ENCODE measurements at regions not wholly inside any gene's neighbourhood (a gene's known extent, or its start where the extent isn't known, plus 50 kb on each side); places are given as distances from the start of the nearest gene placed in this dataset.

- Histone ChIP-seq H3K4me2 (ENCODE audit: low read length) (peak overlapping the region; percentile 40), H3K27me3 (ENCODE audit: insufficient read depth, low read depth, low read length) (no peaks in the 10 kb centered on the region), H3K27ac (ENCODE audit: low read length) (peak overlapping the region; percentile 92), H3K4me3 (ENCODE audit: low read length) (peak overlapping the region; percentile 32), H4K20me1 (ENCODE audit: insufficient read depth) (no peaks in the 10 kb centered on the region), H2AFZ (ENCODE audit: low read depth, low read length) (no peak overlapping the region), H3K9me3 (ENCODE audit: low read length) (no peaks in the 10 kb centered on the region), H3K9ac (ENCODE audit: low read length) (peak overlapping the region; percentile 56), H3K79me2 (replicated peaks; ENCODE audit: insufficient read depth, low read length) (no peaks in the 10 kb centered on the region), H3F3A (ENCODE audit: insufficient read depth, low read length, poor library complexity, severe bottlenecking) (peaks cover 5% of the 10 kb centered on the region), H3K36me3 (ENCODE audit: insufficient read depth, low read length) (no peaks in the 10 kb centered on the region), H3K9me2 (ENCODE audit: insufficient read depth, low read length) (no peaks in the 10 kb centered on the region)
- TF ChIP-seq EP300 (conservative IDR thresholded peaks at IDR 0.05; ENCODE audit: poor library complexity, severe bottlenecking) = no peak
- TF ChIP-seq SMC3 (conservative IDR thresholded peaks at IDR 0.05; ENCODE audit: poor library complexity) = no peak
- TF ChIP-seq MXI1 (conservative IDR thresholded peaks at IDR 0.05; ENCODE audit: poor library complexity, severe bottlenecking) = no peak
- TF ChIP-seq EZH2 (IDR thresholded peaks at IDR 0.05; ENCODE audit: borderline replicate concordance, insufficient read depth, low read length, poor library complexity, severe bottlenecking) = no peak
- no peak for TF ChIP-seq CTCF (IDR thresholded peaks at IDR 0.05; ENCODE audit: poor library complexity, severe bottlenecking)
- TF ChIP-seq TAF1 (IDR thresholded peaks at IDR 0.05; ENCODE audit: low read depth) = no peak
- no peak for TF ChIP-seq RAD21 (conservative IDR thresholded peaks at IDR 0.05)
- no peak for TF ChIP-seq POLR2AphosphoS5 (IDR thresholded peaks at IDR 0.05)
- TF ChIP-seq REST (IDR thresholded peaks at IDR 0.05; ENCODE audit: borderline replicate concordance) = no peak
Measured at GRCh38 chr14:81946375-81946774, 412.7 kb upstream of the SEL1L start.

GRCh38 chr14:81946834-81947798, 413.5 kb upstream of the SEL1L start:
- Histone ChIP-seq H3K27me3 (ENCODE audit: insufficient read depth, low read depth, low read length) (no peaks in the 10 kb centered on the region), H3F3A (ENCODE audit: insufficient read depth, low read length, poor library complexity, severe bottlenecking) (peaks cover 5% of the 10 kb centered on the region), H3K4me3 (ENCODE audit: low read length) (peak overlapping the region; percentile 32), H2AFZ (ENCODE audit: low read depth, low read length) (no peak overlapping the region), H3K36me3 (ENCODE audit: insufficient read depth, low read length) (no peaks in the 10 kb centered on the region), H3K79me2 (replicated peaks; ENCODE audit: insufficient read depth, low read length) (no peaks in the 10 kb centered on the region), H3K9me3 (ENCODE audit: low read length) (no peaks in the 10 kb centered on the region), H4K20me1 (ENCODE audit: insufficient read depth) (no peaks in the 10 kb centered on the region), H3K9ac (ENCODE audit: low read length) (peak overlapping the region; percentile 56), H3K27ac (ENCODE audit: low read length) (peak overlapping the region; percentile 92), H3K9me2 (ENCODE audit: insufficient read depth, low read length) (no peaks in the 10 kb centered on the region), H3K4me2 (ENCODE audit: low read length) (peak overlapping the region; percentile 40)
- peak; percentile 83 for TF ChIP-seq EP300 (conservative IDR thresholded peaks at IDR 0.05; ENCODE audit: poor library complexity, severe bottlenecking)
- no peak for TF ChIP-seq TAF1 (IDR thresholded peaks at IDR 0.05; ENCODE audit: low read depth)
- peak; percentile 67 for TF ChIP-seq POLR2AphosphoS5 (IDR thresholded peaks at IDR 0.05)
